ENCODE measurements at regions not wholly inside any gene's neighbourhood (a gene's known extent, or its start where the extent isn't known, plus 50 kb on each side); places are given as distances from the start of the nearest gene placed in this dataset.

- DNase-seq (ENCODE audit: low read depth in 2 of 2) = no peak
Measured at GRCh38 chr12:39240587-39240986, 202.3 kb downstream of the KIF21A start.

- no peak for DNase-seq (ENCODE audit: low read depth in 2 of 2)
Measured at GRCh38 chr12:39239490-39240486, 203.1 kb downstream of the KIF21A start.

GRCh38 chr12:39237004-39237403 is 205.9 kb downstream of the KIF21A start:
- no peak for DNase-seq (ENCODE audit: low read depth in 2 of 2)

- DNase-seq (ENCODE audit: low read depth in 2 of 2) = no peak
Measured at GRCh38 chr12:39235990-39236767, 206.7 kb downstream of the KIF21A start.

- no peak for DNase-seq (ENCODE audit: low read depth in 2 of 2)
Measured at GRCh38 chr12:39230086-39230485, 212.8 kb downstream of the KIF21A start.

GRCh38 chr12:39227218-39227617 is 215.7 kb downstream of the KIF21A start:
- DNase-seq (ENCODE audit: low read depth in 2 of 2) = no peak

- DNase-seq (ENCODE audit: low read depth in 2 of 2) = no peak
Measured at GRCh38 chr12:39224971-39225370, 217.9 kb downstream of the KIF21A start.

- no peak for DNase-seq (ENCODE audit: low read depth in 2 of 2)
Measured at GRCh38 chr12:39205969-39206368, 237.0 kb downstream of the KIF21A start.

GRCh38 chr12:39199351-39199750 is 243.6 kb downstream of the KIF21A start:
- no peak for DNase-seq (ENCODE audit: low read depth in 2 of 2)

GRCh38 chr12:39188689-39189088 is 254.2 kb downstream of the KIF21A start:
- no peak for DNase-seq (ENCODE audit: low read depth in 2 of 2)

- no peak for DNase-seq (ENCODE audit: low read depth in 2 of 2)
Measured at GRCh38 chr12:39186744-39187143, 256.2 kb downstream of the KIF21A start.

GRCh38 chr12:39178837-39179236 is 264.1 kb downstream of the KIF21A start:
- no peak for DNase-seq (ENCODE audit: low read depth in 2 of 2)

GRCh38 chr12:39176356-39176755 is 266.6 kb downstream of the KIF21A start:
- DNase-seq (ENCODE audit: low read depth in 2 of 2) = no peak

GRCh38 chr12:39173726-39174125 is 268.3 kb upstream of the CPNE8 start:
- no peak for DNase-seq (ENCODE audit: low read depth in 2 of 2)

GRCh38 chr12:39165338-39165737 is 259.9 kb upstream of the CPNE8 start:
- no peak for DNase-seq (ENCODE audit: low read depth in 2 of 2)

- DNase-seq (ENCODE audit: low read depth in 2 of 2) = no peak
Measured at GRCh38 chr12:39161465-39162085, 256.2 kb upstream of the CPNE8 start.

GRCh38 chr12:39157696-39158342 is 252.4 kb upstream of the CPNE8 start:
- no peak for DNase-seq (ENCODE audit: low read depth in 2 of 2)

GRCh38 chr12:39145175-39145999 is 240.0 kb upstream of the CPNE8 start:
- DNase-seq (ENCODE audit: low read depth in 2 of 2) = peak; percentile 30 to 32

- DNase-seq (ENCODE audit: low read depth in 2 of 2) = no peak
Measured at GRCh38 chr12:39144613-39145061, 239.2 kb upstream of the CPNE8 start.

- no peak for DNase-seq (ENCODE audit: low read depth in 2 of 2)
Measured at GRCh38 chr12:39138268-39138667, 232.9 kb upstream of the CPNE8 start.

- no peak for DNase-seq (ENCODE audit: low read depth in 2 of 2)
Measured at GRCh38 chr12:39127401-39127800, 222.0 kb upstream of the CPNE8 start.
